Transverse colon (tissue), 4 donors: ENCODE measurements at regions not wholly inside any gene's neighbourhood (a gene's known extent, or its start where the extent isn't known, plus 50 kb on each side); places are given as distances from the start of the nearest gene placed in this dataset.

Source experiments
- CTCF ChIP-seq, 5 experiments: fragments of 200-600 bp in 3 of 5; fragments of 450-650 bp in 2 of 5; sonication (generic) in 3 of 5; IDR thresholded peaks; 1 replicate in 2 of 5; 2 replicates in 3 of 5; pipeline ENCODE4 v1.5.1; 2016 to 2017; ENCODE audit warnings: antibody characterized with exemption in 5 of 5, inconsistent platforms in 3 of 5, mild to moderate bottlenecking in 2 of 5, moderate library complexity in 1 of 5
- EP300 ChIP-seq: sonication (generic); formaldehyde crosslinking; IDR thresholded peaks from one replicate; pipeline ENCODE4 v1.6.1; 2017; ENCODE audit warnings: antibody characterized with exemption, low read depth
- POLR2A ChIP-seq: fragments of 450-650 bp; IDR thresholded peaks from one replicate; pipeline ENCODE4 v1.6.1; 2016; ENCODE audit warnings: antibody characterized with exemption, mild to moderate bottlenecking, moderate library complexity
- POLR2AphosphoS5 ChIP-seq, 3 donors: sonication (generic); formaldehyde crosslinking; IDR thresholded peaks; one replicate each; pipeline ENCODE4 v1.6.1; 2016; ENCODE audit warnings: antibody characterized with exemption in 3 of 3

GRCh38 chr1:239244084-239244483 is 142.3 kb upstream of the CHRM3 start:
- TF ChIP-seq CTCF (IDR thresholded peaks at IDR 0.05) (no peak), POLR2A (no peak), POLR2AphosphoS5 (IDR thresholded peaks at IDR 0.05) (no peak), EP300 (no peak)
